H1 (cell line): ENCODE measurements at regions not wholly inside any gene's neighbourhood (a gene's known extent, or its start where the extent isn't known, plus 50 kb on each side); places are given as distances from the start of the nearest gene placed in this dataset.
"Not testable (repeated sequence)": the region's sequence is repeated elsewhere in the genome, so short reads cannot be mapped to it uniquely, and the experiment has no call there.

ENCODE experiments used
- CTCF ChIA-PET: fragments of 300-600 bp; sonication (Branson Sonifier 250); formaldehyde crosslinking; loops from one replicate; lab custom pipeline; 2021; ENCODE audit not compliant: partially characterized antibody; lab: Charles Lee
- POLR2A ChIA-PET: fragments of 300-600 bp; sonication (Branson Sonifier 250); formaldehyde crosslinking; loops from one replicate; lab custom pipeline; 2021; ENCODE audit warnings: inconsistent platforms; ENCODE audit not compliant: partially characterized antibody; lab: Charles Lee
- DNase-seq, 2 experiments: peaks; one replicate each; pipeline versions ENCODE4 v3.0.0 to v3.0.0-alpha.2; 2010 to 2022; ENCODE audit warnings: low spot score in 2 of 2, low read depth in 1 of 2, mixed read lengths in 1 of 2
- FAIRE-seq: peaks from 2 replicates; lab custom pipeline; 2011; peaks lifted over from hg19 to GRCh38; lab: Jason Lieb, UNC
- H2AFZ ChIP-seq: 2 replicates; pipeline ENCODE4 v1.8.1; 2012; ENCODE audit warnings: low read length, inconsistent platforms
- H2AK5ac ChIP-seq: 2 replicates; pipeline ENCODE4 v1.6.1; 2013; ENCODE audit warnings: low read depth, low read length
- H2BK120ac ChIP-seq: replicated peaks from 2 replicates; pipeline ENCODE3; 2013; ENCODE audit warnings: low read depth, low read length, inconsistent platforms
- H2BK12ac ChIP-seq: 2 replicates; pipeline ENCODE4 v1.6.1; 2013; ENCODE audit warnings: low read depth, low read length
- H2BK15ac ChIP-seq: 2 replicates; pipeline ENCODE4 v1.6.1; 2013; ENCODE audit warnings: low read length
- H2BK20ac ChIP-seq: 2 replicates; pipeline ENCODE4 v1.6.1; 2013; ENCODE audit warnings: low read length
- H2BK5ac ChIP-seq: 2 replicates; pipeline ENCODE4 v1.6.1; 2013; ENCODE audit warnings: low read depth, low read length
- H3K14ac ChIP-seq: 2 replicates; pipeline ENCODE4 v1.6.1; 2013; ENCODE audit warnings: inconsistent platforms; ENCODE audit not compliant: insufficient read length
- H3K18ac ChIP-seq: 2 replicates; pipeline ENCODE4 v1.6.1; 2013; ENCODE audit warnings: low read length; ENCODE audit errors: extremely low read depth
- H3K23ac ChIP-seq: 2 replicates; pipeline ENCODE4 v1.6.1; 2013; ENCODE audit warnings: inconsistent platforms; ENCODE audit not compliant: insufficient read length
- H3K23me2 ChIP-seq: 2 replicates; pipeline ENCODE4 v1.6.1; 2013; ENCODE audit warnings: low read depth, low read length
- H3K27ac ChIP-seq: 2 replicates; pipeline ENCODE4 v1.6.1; 2011; ENCODE audit warnings: low read depth, low read length, inconsistent platforms
- H3K27me3 ChIP-seq, 4 experiments: replicated peaks in 1 of 4; 1 replicate in 1 of 4; 2 replicates in 3 of 4; pipeline versions ENCODE4 v1.6.1 to v1.8.1; 2011 to 2013; ENCODE audit warnings: low read length in 3 of 4, mild to moderate bottlenecking in 3 of 4, inconsistent platforms in 2 of 4, mixed read lengths in 2 of 4, moderate library complexity in 1 of 4; ENCODE audit not compliant: control insufficient read depth in 3 of 4, insufficient read depth in 3 of 4; ENCODE audit errors: extremely low read depth in 1 of 4
- H3K36me3 ChIP-seq, 4 experiments: 2 replicates each; pipeline versions ENCODE4 v1.6.1 to v1.8.1; 2011 to 2013; ENCODE audit warnings: mild to moderate bottlenecking in 4 of 4, low read length in 3 of 4, moderate library complexity in 2 of 4, control low read depth in 1 of 4, inconsistent platforms in 1 of 4; ENCODE audit not compliant: insufficient read depth in 4 of 4, control insufficient read depth in 2 of 4
- H3K4ac ChIP-seq: replicated peaks from 2 replicates; pipeline ENCODE3; 2013; ENCODE audit warnings: low read length, low read depth, mixed read lengths, inconsistent platforms; ENCODE audit not compliant: insufficient read length
- H3K4me1 ChIP-seq, 4 experiments: replicated peaks in 1 of 4; 1 replicate in 1 of 4; 2 replicates in 3 of 4; pipeline versions ENCODE4 v1.6.1 to v1.8.1; 2011 to 2013; ENCODE audit warnings: low read length in 3 of 4, inconsistent platforms in 2 of 4, mixed read lengths in 1 of 4; ENCODE audit not compliant: insufficient read depth in 4 of 4, control insufficient read depth in 3 of 4
- H3K4me2 ChIP-seq, 2 experiments: 2 replicates each; pipeline versions ENCODE4 v1.6.1 to v1.8.1; 2011 to 2013; ENCODE audit warnings: low read depth in 2 of 2, low read length in 2 of 2, control low read depth in 1 of 2, inconsistent platforms in 1 of 2, mild to moderate bottlenecking in 1 of 2; ENCODE audit not compliant: insufficient read depth in 1 of 2
- H3K4me3 ChIP-seq, 4 experiments: fragments of 200-600, 300-600 bp in 1 of 4; sonication (generic), shearing (Covaris generic), sonication (Bioruptor Twin) in 1 of 4; 2 replicates each; pipeline versions ENCODE4 v1.5.1 to v1.8.1; 2011 to 2016; ENCODE audit warnings: low read length in 4 of 4, low read depth in 3 of 4, control low read depth in 2 of 4, inconsistent platforms in 2 of 4, mild to moderate bottlenecking in 2 of 4, mixed read lengths in 1 of 4, moderate library complexity in 1 of 4; ENCODE audit not compliant: insufficient read depth in 2 of 4; ENCODE audit errors: extremely low read depth in 1 of 4
- H3K56ac ChIP-seq: replicated peaks from 2 replicates; pipeline ENCODE3; 2013; ENCODE audit warnings: low read depth, mild to moderate bottlenecking, mixed read lengths, low read length, inconsistent platforms; ENCODE audit not compliant: insufficient read length
- H3K79me1 ChIP-seq: 2 replicates; pipeline ENCODE4 v1.6.1; 2013; ENCODE audit warnings: low read depth, low read length, control low read depth
- H3K79me2 ChIP-seq, 2 experiments: 2 replicates each; pipeline versions ENCODE4 v1.6.1 to v1.8.1; 2012 to 2013; ENCODE audit warnings: low read length in 2 of 2, mild to moderate bottlenecking in 2 of 2, inconsistent platforms in 1 of 2; ENCODE audit not compliant: insufficient read depth in 2 of 2, control insufficient read depth in 1 of 2
- H3K9ac ChIP-seq, 4 experiments: replicated peaks in 1 of 4; 1 replicate in 1 of 4; 2 replicates in 3 of 4; pipeline versions ENCODE4 v1.6.1 to v1.8.1; 2011 to 2013; ENCODE audit warnings: low read depth in 3 of 4, low read length in 3 of 4, control low read depth in 2 of 4, mild to moderate bottlenecking in 2 of 4, moderate library complexity in 2 of 4, inconsistent platforms in 1 of 4; ENCODE audit errors: extremely low read depth in 1 of 4
- H3K9me3 ChIP-seq, 2 experiments: 2 replicates each; pipeline versions ENCODE4 v1.6.1 to v1.8.1; 2012 to 2013; ENCODE audit warnings: mild to moderate bottlenecking in 2 of 2, moderate library complexity in 2 of 2, control low read depth in 1 of 2, inconsistent platforms in 1 of 2, low read depth in 1 of 2, low read length in 1 of 2, mixed read lengths in 1 of 2; ENCODE audit not compliant: insufficient read depth in 2 of 2
- H4K20me1 ChIP-seq, 2 experiments: replicated peaks in 1 of 2; 2 replicates each; pipeline versions ENCODE3 to v1.8.1; 2011 to 2013; ENCODE audit warnings: inconsistent platforms in 2 of 2, low read length in 2 of 2, mild to moderate bottlenecking in 1 of 2; ENCODE audit not compliant: insufficient read depth in 2 of 2, control insufficient read depth in 1 of 2
- H4K5ac ChIP-seq: 2 replicates; pipeline ENCODE4 v1.6.1; 2013; ENCODE audit warnings: low read length, low read depth, mixed read lengths, inconsistent platforms; ENCODE audit not compliant: insufficient read length
- H4K8ac ChIP-seq: 2 replicates; pipeline ENCODE4 v1.8.0; 2013; ENCODE audit warnings: mild to moderate bottlenecking, moderate library complexity, low read length, inconsistent platforms; ENCODE audit not compliant: insufficient read depth; ENCODE audit errors: extremely low read depth
- H4K91ac ChIP-seq: replicated peaks from 2 replicates; pipeline ENCODE3; 2013; ENCODE audit warnings: low read length, mixed read lengths, inconsistent platforms; ENCODE audit not compliant: insufficient read length
- EZH2 ChIP-seq: fragments of 200-600 bp; sonication (generic); IDR thresholded peaks from 2 replicates; pipeline ENCODE4 v1.7.1; 2012; ENCODE audit warnings: low read depth, mild to moderate bottlenecking, moderate library complexity, low read length, inconsistent platforms; ENCODE audit not compliant: severe bottlenecking
- WGBS, 2 experiments: shearing (Covaris generic) in 1 of 2; methylation state at CpG; one replicate each; pipeline versions ENCODE4 v1.1.6 to v1.1.7; 2013 to 2015; ENCODE audit warnings: low lambda C conversion rate in 2 of 2, mixed read lengths in 2 of 2, inconsistent platforms in 1 of 2, low coverage in 1 of 2, missing lambda C conversion rate in 1 of 2; ENCODE audit not compliant: insufficient replicate concordance in 2 of 2, insufficient coverage in 1 of 2, insufficient read length in 1 of 2; ENCODE audit errors: extremely low coverage in 1 of 2, missing lambda C conversion rate in 1 of 2; 5-methylcytosine and 5-hydroxymethylcytosine counted together

- H4K20me1 ChIP-seq, H3K56ac ChIP-seq, H2AFZ ChIP-seq, H2BK5ac ChIP-seq, H3K4me1 ChIP-seq, H3K9me3 ChIP-seq, H2BK20ac ChIP-seq, H3K36me3 ChIP-seq, H3K18ac ChIP-seq, H3K4ac ChIP-seq, H4K8ac ChIP-seq, H2BK12ac ChIP-seq, H3K9ac ChIP-seq, H3K79me1 ChIP-seq, H3K23ac ChIP-seq, H3K79me2 ChIP-seq, FAIRE-seq, H3K27me3 ChIP-seq, H2BK15ac ChIP-seq, H4K91ac ChIP-seq, H2AK5ac ChIP-seq, CTCF ChIA-PET, H3K14ac ChIP-seq, POLR2A ChIA-PET, H3K27ac ChIP-seq, H2BK120ac ChIP-seq, H4K5ac ChIP-seq, H3K23me2 ChIP-seq: not testable (repeated sequence)
- H3K4me2 ChIP-seq = peak overlapping the region in 1 of 2 experiments; percentile 33; a peak in 1 of 4 replicates
- 43% methylated on average over 36 of the region's 40 CpGs; no CpG with 5 or more reads in 1 of the 2 experiments for WGBS, 2 experiments
- peak in 1 of 2 experiments; percentile 75 for DNase-seq
- peak; percentile 40 for TF ChIP-seq EZH2
- peak overlapping the region in 2 of 4 experiments; percentile 20 to 44; a peak in 4 of 8 replicates for H3K4me3 ChIP-seq
Measured at GRCh38 chr1:228635304-228635703, 100.0 kb upstream of the RHOU start.

GRCh38 chr1:228637529-228637928 lies 97.8 kb upstream of the RHOU start:
- FAIRE-seq, H3K14ac ChIP-seq, H2BK20ac ChIP-seq, POLR2A ChIA-PET, H4K8ac ChIP-seq, H4K91ac ChIP-seq, H3K18ac ChIP-seq, H3K9me3 ChIP-seq, H4K5ac ChIP-seq, H3K79me2 ChIP-seq, H3K56ac ChIP-seq, H2AK5ac ChIP-seq, H3K36me3 ChIP-seq, H2BK120ac ChIP-seq, H4K20me1 ChIP-seq, H3K79me1 ChIP-seq, H3K4ac ChIP-seq, H2BK5ac ChIP-seq, CTCF ChIA-PET, H3K23me2 ChIP-seq, H2BK15ac ChIP-seq, H3K27me3 ChIP-seq, H2AFZ ChIP-seq, DNase-seq, H3K27ac ChIP-seq, H3K9ac ChIP-seq, H3K4me2 ChIP-seq, H2BK12ac ChIP-seq, H3K23ac ChIP-seq, H3K4me1 ChIP-seq: not testable (repeated sequence)
- H3K4me3 ChIP-seq = peak overlapping the region in 1 of 4 experiments; percentile 48; a peak in 2 of 8 replicates
- WGBS, 2 experiments = no CpG with 5 or more reads among the region's 39 CpGs
